ENCODE measurements at regions not wholly inside any gene's neighbourhood (a gene's known extent, or its start where the extent isn't known, plus 50 kb on each side); places are given as distances from the start of the nearest gene placed in this dataset.

DNA sequence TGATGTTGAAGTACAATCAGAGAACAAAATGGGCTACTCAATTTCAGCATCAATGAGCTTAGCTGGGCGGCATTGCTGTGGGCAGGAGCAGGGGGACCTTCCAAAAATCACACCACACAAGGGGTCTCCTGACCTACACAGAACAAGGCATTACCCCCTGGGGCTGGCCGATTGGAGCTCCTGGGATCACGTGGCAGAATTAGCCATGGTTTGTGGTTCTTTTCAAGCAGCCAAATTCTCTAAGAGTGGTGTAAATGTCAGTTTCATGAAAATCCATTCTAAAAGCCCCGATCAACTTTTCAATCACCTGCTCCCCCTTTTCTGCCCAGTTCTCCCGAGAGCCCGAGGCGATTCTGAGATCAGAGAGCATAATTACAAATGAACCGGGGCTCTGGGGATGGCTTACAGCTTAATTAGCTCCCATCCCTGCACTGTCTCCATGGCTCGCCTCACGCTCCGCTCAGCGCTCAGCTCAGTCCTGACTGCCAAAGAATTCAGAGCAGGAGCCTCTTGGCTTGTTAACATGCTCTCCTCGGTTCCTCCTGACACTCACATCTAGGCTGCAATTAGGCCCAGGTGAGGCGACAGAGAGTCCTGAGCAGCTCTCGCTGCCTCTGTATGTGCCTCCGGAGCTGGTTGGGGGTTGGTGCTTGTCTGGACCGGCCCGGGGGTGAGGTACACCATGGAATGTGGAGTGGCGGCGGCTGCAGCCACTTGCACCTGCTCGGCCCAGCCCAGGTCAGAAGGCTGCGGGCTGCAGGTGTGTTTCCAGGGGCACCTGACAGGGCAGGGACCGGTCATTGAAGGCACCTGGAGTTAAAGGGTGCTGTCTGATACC, 111.8 kb downstream of the WDR11 start:
- H2AFZ ChIP-seq (ENCODE audit: low read depth) = no peak overlapping the region
- 46% methylated on average over 13 of the region's 23 CpGs for WGBS (ENCODE audit: low lambda C conversion rate)
- TF ChIP-seq EP300 (IDR thresholded peaks at IDR 0.05; ENCODE audit: borderline replicate concordance in 1 of 2, low read depth in 1 of 2, low read length in 1 of 2) = no peak
- no peak for TF ChIP-seq RCOR1 (IDR thresholded peaks at IDR 0.05; ENCODE audit: low read length)
- TF ChIP-seq, protein P1, sequence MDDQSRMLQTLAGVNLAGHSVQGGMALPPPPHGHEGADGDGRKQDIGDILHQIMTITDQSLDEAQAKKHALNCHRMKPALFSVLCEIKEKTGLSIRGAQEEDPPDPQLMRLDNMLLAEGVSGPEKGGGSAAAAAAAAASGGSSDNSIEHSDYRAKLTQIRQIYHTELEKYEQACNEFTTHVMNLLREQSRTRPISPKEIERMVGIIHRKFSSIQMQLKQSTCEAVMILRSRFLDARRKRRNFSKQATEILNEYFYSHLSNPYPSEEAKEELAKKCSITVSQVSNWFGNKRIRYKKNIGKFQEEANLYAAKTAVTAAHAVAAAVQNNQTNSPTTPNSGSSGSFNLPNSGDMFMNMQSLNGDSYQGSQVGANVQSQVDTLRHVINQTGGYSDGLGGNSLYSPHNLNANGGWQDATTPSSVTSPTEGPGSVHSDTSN (IDR thresholded peaks at IDR 0.05) = no peak
- TF ChIP-seq RAD21 (IDR thresholded peaks at IDR 0.05; ENCODE audit: low read length) = no peak
- TF ChIP-seq, protein P2, sequence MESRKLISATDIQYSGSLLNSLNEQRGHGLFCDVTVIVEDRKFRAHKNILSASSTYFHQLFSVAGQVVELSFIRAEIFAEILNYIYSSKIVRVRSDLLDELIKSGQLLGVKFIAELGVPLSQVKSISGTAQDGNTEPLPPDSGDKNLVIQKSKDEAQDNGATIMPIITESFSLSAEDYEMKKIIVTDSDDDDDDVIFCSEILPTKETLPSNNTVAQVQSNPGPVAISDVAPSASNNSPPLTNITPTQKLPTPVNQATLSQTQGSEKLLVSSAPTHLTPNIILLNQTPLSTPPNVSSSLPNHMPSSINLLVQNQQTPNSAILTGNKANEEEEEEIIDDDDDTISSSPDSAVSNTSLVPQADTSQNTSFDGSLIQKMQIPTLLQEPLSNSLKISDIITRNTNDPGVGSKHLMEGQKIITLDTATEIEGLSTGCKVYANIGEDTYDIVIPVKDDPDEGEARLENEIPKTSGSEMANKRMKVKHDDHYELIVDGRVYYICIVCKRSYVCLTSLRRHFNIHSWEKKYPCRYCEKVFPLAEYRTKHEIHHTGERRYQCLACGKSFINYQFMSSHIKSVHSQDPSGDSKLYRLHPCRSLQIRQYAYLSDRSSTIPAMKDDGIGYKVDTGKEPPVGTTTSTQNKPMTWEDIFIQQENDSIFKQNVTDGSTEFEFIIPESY (IDR thresholded peaks at IDR 0.05; ENCODE audit: borderline replicate concordance, low read depth) = no peak
- TF ChIP-seq TAF1 (IDR thresholded peaks at IDR 0.05; ENCODE audit: borderline replicate concordance, low read depth, low read length) = no peak
- TF ChIP-seq POLR2AphosphoS5 (IDR thresholded peaks at IDR 0.05; ENCODE audit: low read depth, low read length) = no peak
- no peak for TF ChIP-seq GATA2 (CRISPR knock-in tag; IDR thresholded peaks at IDR 0.05)
- no peak for TF ChIP-seq ELF1 (IDR thresholded peaks at IDR 0.05)
- no peak for TF ChIP-seq YY1 (IDR thresholded peaks at IDR 0.05; ENCODE audit: low read depth)
- TF ChIP-seq FOXJ3 (CRISPR knock-in tag; IDR thresholded peaks at IDR 0.05) = no peak
- no peak for TF ChIP-seq MXI1 (IDR thresholded peaks at IDR 0.05; ENCODE audit: low read depth, low read length)
- no peak for TF ChIP-seq TCF12 (IDR thresholded peaks at IDR 0.05)
- TF ChIP-seq, protein P3, sequence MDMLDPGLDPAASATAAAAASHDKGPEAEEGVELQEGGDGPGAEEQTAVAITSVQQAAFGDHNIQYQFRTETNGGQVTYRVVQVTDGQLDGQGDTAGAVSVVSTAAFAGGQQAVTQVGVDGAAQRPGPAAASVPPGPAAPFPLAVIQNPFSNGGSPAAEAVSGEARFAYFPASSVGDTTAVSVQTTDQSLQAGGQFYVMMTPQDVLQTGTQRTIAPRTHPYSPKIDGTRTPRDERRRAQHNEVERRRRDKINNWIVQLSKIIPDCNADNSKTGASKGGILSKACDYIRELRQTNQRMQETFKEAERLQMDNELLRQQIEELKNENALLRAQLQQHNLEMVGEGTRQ (IDR thresholded peaks at IDR 0.05; ENCODE audit: borderline replicate concordance, low read depth, low read length) = no peak
- no peak for TF ChIP-seq CHD2 (IDR thresholded peaks at IDR 0.05; ENCODE audit: low read length, partially characterized antibody)
- TF ChIP-seq, protein P4, sequence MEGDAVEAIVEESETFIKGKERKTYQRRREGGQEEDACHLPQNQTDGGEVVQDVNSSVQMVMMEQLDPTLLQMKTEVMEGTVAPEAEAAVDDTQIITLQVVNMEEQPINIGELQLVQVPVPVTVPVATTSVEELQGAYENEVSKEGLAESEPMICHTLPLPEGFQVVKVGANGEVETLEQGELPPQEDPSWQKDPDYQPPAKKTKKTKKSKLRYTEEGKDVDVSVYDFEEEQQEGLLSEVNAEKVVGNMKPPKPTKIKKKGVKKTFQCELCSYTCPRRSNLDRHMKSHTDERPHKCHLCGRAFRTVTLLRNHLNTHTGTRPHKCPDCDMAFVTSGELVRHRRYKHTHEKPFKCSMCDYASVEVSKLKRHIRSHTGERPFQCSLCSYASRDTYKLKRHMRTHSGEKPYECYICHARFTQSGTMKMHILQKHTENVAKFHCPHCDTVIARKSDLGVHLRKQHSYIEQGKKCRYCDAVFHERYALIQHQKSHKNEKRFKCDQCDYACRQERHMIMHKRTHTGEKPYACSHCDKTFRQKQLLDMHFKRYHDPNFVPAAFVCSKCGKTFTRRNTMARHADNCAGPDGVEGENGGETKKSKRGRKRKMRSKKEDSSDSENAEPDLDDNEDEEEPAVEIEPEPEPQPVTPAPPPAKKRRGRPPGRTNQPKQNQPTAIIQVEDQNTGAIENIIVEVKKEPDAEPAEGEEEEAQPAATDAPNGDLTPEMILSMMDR (IDR thresholded peaks at IDR 0.05) = no peak
- TF ChIP-seq NRF1 (IDR thresholded peaks at IDR 0.05; ENCODE audit: low read depth, low read length) = no peak
- no peak for TF ChIP-seq GABPA (IDR thresholded peaks at IDR 0.05; ENCODE audit: low read depth)
- TF ChIP-seq, protein P5, sequence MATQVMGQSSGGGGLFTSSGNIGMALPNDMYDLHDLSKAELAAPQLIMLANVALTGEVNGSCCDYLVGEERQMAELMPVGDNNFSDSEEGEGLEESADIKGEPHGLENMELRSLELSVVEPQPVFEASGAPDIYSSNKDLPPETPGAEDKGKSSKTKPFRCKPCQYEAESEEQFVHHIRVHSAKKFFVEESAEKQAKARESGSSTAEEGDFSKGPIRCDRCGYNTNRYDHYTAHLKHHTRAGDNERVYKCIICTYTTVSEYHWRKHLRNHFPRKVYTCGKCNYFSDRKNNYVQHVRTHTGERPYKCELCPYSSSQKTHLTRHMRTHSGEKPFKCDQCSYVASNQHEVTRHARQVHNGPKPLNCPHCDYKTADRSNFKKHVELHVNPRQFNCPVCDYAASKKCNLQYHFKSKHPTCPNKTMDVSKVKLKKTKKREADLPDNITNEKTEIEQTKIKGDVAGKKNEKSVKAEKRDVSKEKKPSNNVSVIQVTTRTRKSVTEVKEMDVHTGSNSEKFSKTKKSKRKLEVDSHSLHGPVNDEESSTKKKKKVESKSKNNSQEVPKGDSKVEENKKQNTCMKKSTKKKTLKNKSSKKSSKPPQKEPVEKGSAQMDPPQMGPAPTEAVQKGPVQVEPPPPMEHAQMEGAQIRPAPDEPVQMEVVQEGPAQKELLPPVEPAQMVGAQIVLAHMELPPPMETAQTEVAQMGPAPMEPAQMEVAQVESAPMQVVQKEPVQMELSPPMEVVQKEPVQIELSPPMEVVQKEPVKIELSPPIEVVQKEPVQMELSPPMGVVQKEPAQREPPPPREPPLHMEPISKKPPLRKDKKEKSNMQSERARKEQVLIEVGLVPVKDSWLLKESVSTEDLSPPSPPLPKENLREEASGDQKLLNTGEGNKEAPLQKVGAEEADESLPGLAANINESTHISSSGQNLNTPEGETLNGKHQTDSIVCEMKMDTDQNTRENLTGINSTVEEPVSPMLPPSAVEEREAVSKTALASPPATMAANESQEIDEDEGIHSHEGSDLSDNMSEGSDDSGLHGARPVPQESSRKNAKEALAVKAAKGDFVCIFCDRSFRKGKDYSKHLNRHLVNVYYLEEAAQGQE (IDR thresholded peaks at IDR 0.05; ENCODE audit: low read depth, low read length) = no peak
- H3K4me3 ChIP-seq (ENCODE audit: low read depth in 2 of 2, low read length in 1 of 2) = no peak overlapping the region
- no peaks in the 10 kb centered on the region for H3K36me3 ChIP-seq (replicated peaks in 1 of 2; ENCODE audit: control insufficient read depth in 1 of 2, insufficient read depth in 2 of 2, low read length in 1 of 2)
- no peaks in the 10 kb centered on the region for H4K20me1 ChIP-seq (ENCODE audit: insufficient read depth)
- H3K4me2 ChIP-seq = no peak overlapping the region
- no peaks in the 10 kb centered on the region for H3K4me1 ChIP-seq (ENCODE audit: control insufficient read depth in 1 of 2, insufficient read depth in 2 of 2, low read depth in 1 of 2, low read length in 1 of 2)
- no peaks in the 10 kb centered on the region for H3K9me2 ChIP-seq
- H3K9me3 ChIP-seq = no peaks in the 10 kb centered on the region
- no peaks in the 10 kb centered on the region for H3K79me2 ChIP-seq (ENCODE audit: insufficient read depth)
- ChIA-PET POLR2A (no interaction called here), CTCF (interaction anchor here (0.8 to 1.7 kb wide), 4 partner anchors 14 to 700 kb away, joined by 3 to 5 read pairs (median 4); no protein-coding TSS in a partner anchor)
- no peak overlapping the region for H3K27ac ChIP-seq (ENCODE audit: low read depth in 2 of 2, low read length in 1 of 2)
- no peaks in the 10 kb centered on the region for H3F3A ChIP-seq (replicated peaks; ENCODE audit: insufficient read depth)
- peak; percentile 38 for DNase-seq
- no peak overlapping the region for H3K9ac ChIP-seq
- no peaks in the 10 kb centered on the region for H3K27me3 ChIP-seq (ENCODE audit: insufficient read depth)

Measured in SK-N-SH (cell line).